ENCODE measurements at regions not wholly inside any gene's neighbourhood (a gene's known extent, or its start where the extent isn't known, plus 50 kb on each side); places are given as distances from the start of the nearest gene placed in this dataset.
"Not testable (repeated sequence)": the region's sequence is repeated elsewhere in the genome, so short reads cannot be mapped to it uniquely, and the experiment has no call there.

- TF ChIP-seq EZH2 (IDR thresholded peaks at IDR 0.05); POLR2AphosphoS5 (IDR thresholded peaks at IDR 0.05; ENCODE audit: borderline replicate concordance, low read depth, low read length); FOXP2 (optimal IDR thresholded peaks at IDR 0.05; ENCODE audit: control extremely low read depth, extremely low read length, insufficient read depth): not testable (repeated sequence)
Observed at GRCh38 chr3:10649463-10649862, 144.1 kb upstream of the ATP2B2 start.
